ENCODE measurements at regions not wholly inside any gene's neighbourhood (a gene's known extent, or its start where the extent isn't known, plus 50 kb on each side); places are given as distances from the start of the nearest gene placed in this dataset.

DNA sequence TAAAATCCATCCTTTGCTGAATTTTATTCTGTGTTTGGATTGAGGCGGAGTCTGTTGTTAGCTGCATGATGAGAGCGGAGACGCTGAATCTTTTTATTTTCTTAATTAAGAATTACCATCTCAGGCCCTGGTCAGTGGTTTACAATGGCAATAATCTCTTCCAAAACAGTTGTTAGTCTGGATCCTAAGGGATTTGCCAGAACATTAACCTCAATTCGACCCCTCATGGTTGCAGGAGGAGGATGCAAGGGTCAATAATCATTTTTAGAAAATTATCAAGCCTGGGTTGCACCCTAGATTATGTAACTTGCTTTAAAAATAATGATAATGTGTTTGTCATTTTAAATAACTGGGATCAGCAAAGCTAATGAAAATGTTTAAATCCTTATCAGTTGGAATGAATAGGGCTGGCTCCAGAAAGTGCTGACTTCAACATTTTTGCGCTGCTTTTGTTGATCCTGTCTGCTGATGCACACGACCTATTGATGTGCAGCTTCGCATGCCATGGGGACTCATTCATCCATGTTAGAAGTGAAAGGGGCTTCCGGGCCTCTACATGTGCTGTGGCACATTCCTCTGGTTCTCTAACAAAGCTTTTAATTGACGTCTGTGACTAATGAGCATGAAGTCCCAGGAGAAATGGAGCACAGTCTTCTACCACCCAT lies 80.7 kb upstream of the KIAA1217 start:
- Histone ChIP-seq H3K4me3 (no peak overlapping the region), H3K27me3 (no peaks in the 10 kb centered on the region), H3K36me3 (no peaks in the 10 kb centered on the region), H3K9me3 (no peaks in the 10 kb centered on the region), H3K27ac (no peak overlapping the region), H3K4me1 (peaks cover 9 to 19% of the 10 kb centered on the region in 2 donors)
- intact Hi-C loops (cut with DNase I; ENCODE audit: low total_unique reads) (no loop called here), in situ Hi-C loops (cut with MboI; ENCODE audit: low sequenced_read_pairs in 4 of 4) (no loop called here)
- DNase-seq (no peak), ATAC-seq (no peak)
- TF ChIP-seq, protein P1, sequence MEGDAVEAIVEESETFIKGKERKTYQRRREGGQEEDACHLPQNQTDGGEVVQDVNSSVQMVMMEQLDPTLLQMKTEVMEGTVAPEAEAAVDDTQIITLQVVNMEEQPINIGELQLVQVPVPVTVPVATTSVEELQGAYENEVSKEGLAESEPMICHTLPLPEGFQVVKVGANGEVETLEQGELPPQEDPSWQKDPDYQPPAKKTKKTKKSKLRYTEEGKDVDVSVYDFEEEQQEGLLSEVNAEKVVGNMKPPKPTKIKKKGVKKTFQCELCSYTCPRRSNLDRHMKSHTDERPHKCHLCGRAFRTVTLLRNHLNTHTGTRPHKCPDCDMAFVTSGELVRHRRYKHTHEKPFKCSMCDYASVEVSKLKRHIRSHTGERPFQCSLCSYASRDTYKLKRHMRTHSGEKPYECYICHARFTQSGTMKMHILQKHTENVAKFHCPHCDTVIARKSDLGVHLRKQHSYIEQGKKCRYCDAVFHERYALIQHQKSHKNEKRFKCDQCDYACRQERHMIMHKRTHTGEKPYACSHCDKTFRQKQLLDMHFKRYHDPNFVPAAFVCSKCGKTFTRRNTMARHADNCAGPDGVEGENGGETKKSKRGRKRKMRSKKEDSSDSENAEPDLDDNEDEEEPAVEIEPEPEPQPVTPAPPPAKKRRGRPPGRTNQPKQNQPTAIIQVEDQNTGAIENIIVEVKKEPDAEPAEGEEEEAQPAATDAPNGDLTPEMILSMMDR (IDR thresholded peaks at IDR 0.05 in 4 of 5, conservative IDR thresholded peaks at IDR 0.05 in 1 of 5): no peak
- TF ChIP-seq POLR2A (IDR thresholded peaks at IDR 0.05): no peak

DNA sequence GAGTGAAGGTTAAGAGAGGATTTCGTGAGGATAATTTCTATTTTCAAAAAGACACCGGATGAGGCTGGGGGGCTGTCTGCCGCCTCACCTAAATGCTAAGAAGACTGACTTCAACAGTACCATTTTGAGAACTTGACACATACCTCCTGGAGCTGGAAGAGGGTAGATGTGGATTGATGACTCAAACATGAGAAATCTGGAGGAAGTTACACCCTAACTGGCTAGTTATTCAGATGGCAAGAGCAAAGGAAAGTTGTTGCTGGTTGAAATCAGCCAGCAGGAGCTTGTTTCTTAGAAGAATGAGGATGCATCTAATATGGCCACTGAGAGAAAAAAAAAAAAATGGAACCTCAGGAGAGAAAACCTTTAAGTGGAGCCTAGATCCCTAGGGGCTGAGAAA lies 76.2 kb upstream of the KIAA1217 start:
- Histone ChIP-seq H3K4me1 (peaks cover 4 to 15% of the 10 kb centered on the region in 2 donors), H3K9me3 (no peaks in the 10 kb centered on the region), H3K36me3 (no peaks in the 10 kb centered on the region), H3K27ac (no peak overlapping the region), H3K4me3 (no peak overlapping the region), H3K27me3 (no peaks in the 10 kb centered on the region)
- in situ Hi-C loops (cut with MboI; ENCODE audit: low sequenced_read_pairs in 4 of 4): no loop called here
- ATAC-seq (no peak), DNase-seq (no peak)
- TF ChIP-seq, protein P1 (IDR thresholded peaks at IDR 0.05 in 4 of 5, conservative IDR thresholded peaks at IDR 0.05 in 1 of 5): no peak
- no peak for TF ChIP-seq POLR2A (IDR thresholded peaks at IDR 0.05)
- intact Hi-C loops (cut with DNase I; ENCODE audit: low total_unique reads): no loop called here

DNA sequence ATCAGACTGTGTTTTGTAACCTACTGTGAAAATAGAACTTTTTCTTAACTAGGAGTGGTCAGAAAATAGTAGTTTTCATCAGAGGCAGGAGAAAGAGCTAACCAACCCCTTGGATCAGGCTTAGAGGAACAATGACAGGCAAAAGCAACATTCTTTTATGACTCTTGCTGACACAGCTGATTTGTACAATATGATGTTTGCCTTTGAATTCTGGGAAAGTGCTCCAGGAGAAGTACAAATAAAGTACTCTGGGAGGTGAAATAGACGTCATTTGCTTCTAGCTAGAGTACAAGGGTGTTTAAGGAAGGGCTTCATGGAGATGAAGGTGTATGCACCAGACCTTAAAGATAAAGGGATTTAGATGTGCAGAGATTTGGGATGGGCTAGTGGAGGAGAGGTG lies 75.1 kb upstream of the KIAA1217 start:
- TF ChIP-seq, protein P1 (IDR thresholded peaks at IDR 0.05 in 4 of 5, conservative IDR thresholded peaks at IDR 0.05 in 1 of 5): no peak
- no peak for TF ChIP-seq POLR2A (IDR thresholded peaks at IDR 0.05)
- peaks cover 0 to 4% of the 10 kb centered on the region in 2 donors for H3K4me1 ChIP-seq
- no peak overlapping the region for H3K27ac ChIP-seq
- no peaks in the 10 kb centered on the region for H3K36me3 ChIP-seq
- no peaks in the 10 kb centered on the region for H3K9me3 ChIP-seq
- ATAC-seq (no peak), DNase-seq (no peak)
- intact Hi-C loops (cut with DNase I; ENCODE audit: low total_unique reads): no loop called here
- H3K27me3 ChIP-seq: no peaks in the 10 kb centered on the region
- H3K4me3 ChIP-seq: no peak overlapping the region
- in situ Hi-C loops (cut with MboI; ENCODE audit: low sequenced_read_pairs in 4 of 4): no loop called here

DNA sequence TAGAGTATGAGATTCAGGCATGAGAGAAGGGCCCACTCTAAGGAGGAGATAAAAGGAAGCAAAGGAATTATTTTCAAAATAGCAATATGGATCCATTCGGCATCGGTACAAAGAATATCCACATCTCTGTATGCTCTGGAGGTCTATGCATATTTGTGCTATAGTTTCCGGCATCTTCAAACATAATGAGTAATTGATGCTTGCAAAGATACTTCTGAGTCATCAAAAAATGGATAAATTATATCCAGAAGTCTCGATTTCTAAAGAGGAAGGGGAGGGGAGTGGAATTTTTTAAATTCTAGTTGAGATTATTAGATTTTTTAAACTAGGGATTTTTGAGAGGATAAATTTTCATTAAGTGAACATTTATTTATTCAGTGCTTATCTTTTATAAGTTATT lies 72.9 kb upstream of the KIAA1217 start:
- DNase-seq (no peak), ATAC-seq (no peak)
- in situ Hi-C loops (cut with MboI; ENCODE audit: low sequenced_read_pairs in 4 of 4) (no loop called here), intact Hi-C loops (cut with DNase I; ENCODE audit: low total_unique reads) (no loop called here)
- H3K27ac ChIP-seq: no peak overlapping the region
- no peaks in the 10 kb centered on the region for H3K27me3 ChIP-seq
- H3K4me1 ChIP-seq: no peaks in the 10 kb centered on the region
- TF ChIP-seq, protein P1 (IDR thresholded peaks at IDR 0.05 in 4 of 5, conservative IDR thresholded peaks at IDR 0.05 in 1 of 5): no peak
- H3K36me3 ChIP-seq: no peaks in the 10 kb centered on the region
- H3K9me3 ChIP-seq: peaks cover 0 to 7% (median 0%) of the 10 kb centered on the region in 3 donors
- no peak overlapping the region for H3K4me3 ChIP-seq

DNA sequence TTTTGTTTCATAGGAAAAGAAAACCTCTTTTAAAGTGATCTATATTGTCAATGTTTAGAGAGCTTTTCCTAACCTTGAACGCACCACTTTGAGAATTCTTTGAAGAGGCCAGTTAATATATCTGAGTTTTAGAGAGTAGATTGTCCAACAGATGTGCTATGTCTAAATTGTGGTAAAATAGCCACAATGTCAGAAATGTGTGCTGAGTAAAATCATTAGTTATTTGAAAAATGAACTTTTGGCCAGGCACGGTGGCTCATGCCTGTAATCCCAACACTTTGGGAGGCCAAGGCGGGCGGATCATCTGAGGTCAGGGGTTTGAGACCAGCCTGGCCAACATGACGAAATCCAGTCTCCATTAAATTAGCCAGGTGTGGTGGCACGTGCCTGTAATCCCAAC lies 61.6 kb upstream of the KIAA1217 start:
- no peak for ATAC-seq

More for the DNA sequence above, 61.6 kb upstream of the KIAA1217 start:
- Histone ChIP-seq H3K27ac (no peak overlapping the region), H3K36me3 (no peaks in the 10 kb centered on the region), H3K4me1 (peaks cover 5 to 12% of the 10 kb centered on the region in 2 donors), H3K27me3 (no peaks in the 10 kb centered on the region), H3K9me3 (no peaks in the 10 kb centered on the region), H3K4me3 (no peak overlapping the region)
- no peak for DNase-seq
- intact Hi-C loops (cut with DNase I; ENCODE audit: low total_unique reads): no loop called here
- in situ Hi-C loops (cut with MboI; ENCODE audit: low sequenced_read_pairs in 4 of 4): no loop called here
- TF ChIP-seq, protein P1 (IDR thresholded peaks at IDR 0.05 in 4 of 5, conservative IDR thresholded peaks at IDR 0.05 in 1 of 5): no peak
- no peak for TF ChIP-seq POLR2A (IDR thresholded peaks at IDR 0.05)

All from gastrocnemius medialis (tissue), 4 donors.